Mesenchymal stem cell (in vitro differentiated cells and primary cell): ENCODE measurements at regions not wholly inside any gene's neighbourhood (a gene's known extent, or its start where the extent isn't known, plus 50 kb on each side); places are given as distances from the start of the nearest gene placed in this dataset.
A peak's percentile ranks its signal among the peaks of the same experiment; 100 is the strongest.

ENCODE experiments used
- DNase-seq: peaks from one replicate; pipeline ENCODE4 v3.0.0-alpha.2; 2013
- H2AFZ ChIP-seq: one replicate; pipeline ENCODE4 v1.6.1; 2013; ENCODE audit warnings: low read depth, mild to moderate bottlenecking, control low read depth, inconsistent platforms, low read length, moderate library complexity
- H2AK5ac ChIP-seq: 2 replicates; pipeline ENCODE4 v1.6.1; 2013; ENCODE audit warnings: low read length, moderate library complexity, mild to moderate bottlenecking, inconsistent platforms; ENCODE audit not compliant: severe bottlenecking
- H2BK120ac ChIP-seq: one replicate; pipeline ENCODE4 v1.6.1; 2013; ENCODE audit warnings: low read depth, mild to moderate bottlenecking, inconsistent platforms, low read length, moderate library complexity
- H2BK12ac ChIP-seq, 2 experiments: one replicate each; pipeline ENCODE4 v1.6.1; 2013; ENCODE audit warnings: inconsistent platforms in 2 of 2, low read length in 2 of 2, mild to moderate bottlenecking in 2 of 2, moderate library complexity in 2 of 2, control low read depth in 1 of 2
- H2BK15ac ChIP-seq: one replicate; pipeline ENCODE4 v1.6.1; 2013; ENCODE audit warnings: mild to moderate bottlenecking, low read depth, inconsistent platforms; ENCODE audit not compliant: poor library complexity, severe bottlenecking
- H2BK5ac ChIP-seq: 2 replicates; pipeline ENCODE4 v1.6.1; 2013; ENCODE audit warnings: low read depth, mild to moderate bottlenecking, low read length, control low read depth, inconsistent platforms; ENCODE audit not compliant: poor library complexity, severe bottlenecking
- H3K14ac ChIP-seq, 2 experiments: one replicate each; pipeline ENCODE4 v1.6.1; 2013; ENCODE audit warnings: inconsistent platforms in 2 of 2, low read length in 2 of 2, control low read depth in 1 of 2, mild to moderate bottlenecking in 1 of 2, moderate library complexity in 1 of 2
- H3K18ac ChIP-seq, 2 experiments: one replicate each; pipeline ENCODE4 v1.6.1; 2013; ENCODE audit warnings: inconsistent platforms in 2 of 2, low read length in 2 of 2, control low read depth in 1 of 2, low read depth in 1 of 2, mild to moderate bottlenecking in 1 of 2
- H3K23ac ChIP-seq, 2 experiments: one replicate each; pipeline ENCODE4 v1.6.1; 2013; ENCODE audit warnings: inconsistent platforms in 2 of 2, low read length in 2 of 2, mild to moderate bottlenecking in 2 of 2, moderate library complexity in 2 of 2, control low read depth in 1 of 2
- H3K27ac ChIP-seq: 2 replicates; pipeline ENCODE4 v1.5.1; 2013; ENCODE audit warnings: mild to moderate bottlenecking, moderate library complexity, low read length, control low read depth, inconsistent platforms; ENCODE audit not compliant: poor library complexity, severe bottlenecking
- H3K27me3 ChIP-seq, 2 experiments: 2 replicates each; pipeline versions ENCODE4 v1.6.1 to v1.7.0; 2013; ENCODE audit warnings: low read length in 2 of 2, mild to moderate bottlenecking in 2 of 2, moderate library complexity in 2 of 2, control low read depth in 1 of 2, inconsistent platforms in 1 of 2; ENCODE audit not compliant: control insufficient read depth in 1 of 2, insufficient read depth in 1 of 2
- H3K36me3 ChIP-seq, 2 experiments: 2 replicates each; pipeline versions ENCODE4 v1.6.1 to v1.7.0; 2013; ENCODE audit warnings: low read length in 2 of 2, control low read depth in 1 of 2, inconsistent platforms in 1 of 2, low read depth in 1 of 2, mild to moderate bottlenecking in 1 of 2; ENCODE audit not compliant: insufficient read depth in 2 of 2, control insufficient read depth in 1 of 2
- H3K4ac ChIP-seq, 2 experiments: one replicate each; pipeline ENCODE4 v1.6.1; 2013; ENCODE audit warnings: inconsistent platforms in 2 of 2, low read length in 2 of 2, mild to moderate bottlenecking in 2 of 2, moderate library complexity in 2 of 2, control low read depth in 1 of 2, low read depth in 1 of 2
- H3K4me1 ChIP-seq: 2 replicates; pipeline ENCODE4 v1.6.1; 2013; ENCODE audit warnings: low read depth, low read length, control low read depth; ENCODE audit not compliant: control insufficient read depth, insufficient read depth
- H3K4me2 ChIP-seq: 2 replicates; pipeline ENCODE4 v1.6.1; 2013; ENCODE audit warnings: low read length, mild to moderate bottlenecking, inconsistent platforms; ENCODE audit not compliant: poor library complexity, severe bottlenecking
- H3K4me3 ChIP-seq, 2 experiments: 2 replicates each; pipeline versions ENCODE4 v1.5.1 to v1.7.0; 2013; ENCODE audit warnings: low read length in 2 of 2, mild to moderate bottlenecking in 2 of 2, control low read depth in 1 of 2, low read depth in 1 of 2; ENCODE audit not compliant: insufficient read depth in 1 of 2
- H3K79me1 ChIP-seq: replicated peaks from 2 replicates; pipeline ENCODE4 v1.6.1; 2013; ENCODE audit warnings: mild to moderate bottlenecking, control low read depth, low read length, inconsistent platforms; ENCODE audit not compliant: poor library complexity, severe bottlenecking
- H3K9ac ChIP-seq: 2 replicates; pipeline ENCODE4 v1.7.0; 2013; ENCODE audit warnings: mild to moderate bottlenecking, low read length, moderate library complexity
- H3K9me3 ChIP-seq: 2 replicates; pipeline ENCODE4 v1.7.0; 2013; ENCODE audit warnings: mild to moderate bottlenecking, low read length; ENCODE audit not compliant: control insufficient read depth
- H4K8ac ChIP-seq: one replicate; pipeline ENCODE4 v1.6.1; 2013; ENCODE audit warnings: inconsistent platforms, mild to moderate bottlenecking, low read length, moderate library complexity
- H4K91ac ChIP-seq: one replicate; pipeline ENCODE4 v1.6.1; 2013; ENCODE audit warnings: mild to moderate bottlenecking, low read length, inconsistent platforms
- WGBS: methylation state at CpG from one replicate; pipeline ENCODE4 v1.1.7; 2013; ENCODE audit warnings: mixed read lengths; 5-methylcytosine and 5-hydroxymethylcytosine counted together

- no peak overlapping the region for H3K14ac ChIP-seq
- no peaks in the 10 kb centered on the region for H3K79me1 ChIP-seq
- H3K4ac ChIP-seq: no peak overlapping the region
- no peak overlapping the region for H2AFZ ChIP-seq
- H3K4me3 ChIP-seq: no peak overlapping the region
- no peak overlapping the region for H3K23ac ChIP-seq
- no peak overlapping the region for H4K8ac ChIP-seq
- no peak overlapping the region for H3K9ac ChIP-seq
- no peak for DNase-seq
- no peak overlapping the region for H3K4me2 ChIP-seq
- H4K91ac ChIP-seq: no peak overlapping the region
- no peak overlapping the region for H2BK5ac ChIP-seq
- H3K27me3 ChIP-seq: no peaks in the 10 kb centered on the region
- no peak overlapping the region for H2BK12ac ChIP-seq
- no peak overlapping the region for H2BK15ac ChIP-seq
- no peak overlapping the region for H2BK120ac ChIP-seq
- no peaks in the 10 kb centered on the region for H3K4me1 ChIP-seq
- H3K18ac ChIP-seq: no peak overlapping the region
- H3K27ac ChIP-seq: no peak overlapping the region
- no peaks in the 10 kb centered on the region for H3K36me3 ChIP-seq
- no CpG with 5 or more reads among the region's 2 CpGs for WGBS
- H2AK5ac ChIP-seq: no peak overlapping the region
- peaks cover 4% of the 10 kb centered on the region for H3K9me3 ChIP-seq
Measured at GRCh38 chr13:86201477-86201876, 402.3 kb upstream of the SLITRK6 start.

GRCh38 chr13:86193281-86193680 lies 394.1 kb upstream of the SLITRK6 start:
- Histone ChIP-seq H3K9ac (no peak overlapping the region), H3K27me3 (no peaks in the 10 kb centered on the region), H3K14ac (no peak overlapping the region), H3K4me2 (no peak overlapping the region), H3K4me1 (no peaks in the 10 kb centered on the region), H3K79me1 (no peaks in the 10 kb centered on the region), H3K36me3 (no peaks in the 10 kb centered on the region), H2BK15ac (no peak overlapping the region), H3K18ac (no peak overlapping the region), H2BK12ac (no peak overlapping the region), H2BK120ac (no peak overlapping the region), H2BK5ac (no peak overlapping the region), H2AK5ac (no peak overlapping the region), H3K4ac (no peak overlapping the region), H3K9me3 (peaks cover 14% of the 10 kb centered on the region), H4K8ac (no peak overlapping the region), H3K27ac (no peak overlapping the region), H3K4me3 (no peak overlapping the region), H3K23ac (no peak overlapping the region), H2AFZ (no peak overlapping the region), H4K91ac (no peak overlapping the region)
- WGBS: 11% methylated on average over 1 of the region's 1 CpG
- no peak for DNase-seq

GRCh38 chr13:86188170-86188569 lies 389.0 kb upstream of the SLITRK6 start:
- H4K91ac ChIP-seq: no peak overlapping the region
- H2BK12ac ChIP-seq: no peak overlapping the region
- H3K4me1 ChIP-seq: no peaks in the 10 kb centered on the region
- DNase-seq: no peak
- H3K4me3 ChIP-seq: no peak overlapping the region
- no peak overlapping the region for H3K27ac ChIP-seq
- H3K36me3 ChIP-seq: no peaks in the 10 kb centered on the region
- no peak overlapping the region for H2AK5ac ChIP-seq
- H2BK120ac ChIP-seq: no peak overlapping the region
- no peak overlapping the region for H3K23ac ChIP-seq
- H3K27me3 ChIP-seq: no peaks in the 10 kb centered on the region
- H3K9me3 ChIP-seq: peaks cover 10% of the 10 kb centered on the region
- no peak overlapping the region for H3K4ac ChIP-seq
- H2AFZ ChIP-seq: no peak overlapping the region
- WGBS: 87% methylated on average over 4 of the region's 4 CpGs
- H2BK15ac ChIP-seq: no peak overlapping the region
- H3K18ac ChIP-seq: no peak overlapping the region
- no peak overlapping the region for H3K9ac ChIP-seq
- H3K14ac ChIP-seq: no peak overlapping the region
- no peak overlapping the region for H4K8ac ChIP-seq
- H3K4me2 ChIP-seq: no peak overlapping the region
- no peaks in the 10 kb centered on the region for H3K79me1 ChIP-seq
- no peak overlapping the region for H2BK5ac ChIP-seq

GRCh38 chr13:86185636-86186035 lies 386.4 kb upstream of the SLITRK6 start:
- no peak for DNase-seq

More at GRCh38 chr13:86185636-86186035, 386.4 kb upstream of the SLITRK6 start:
- Histone ChIP-seq H3K14ac (no peak overlapping the region), H4K91ac (no peak overlapping the region), H3K4me2 (no peak overlapping the region), H3K9me3 (peaks cover 20% of the 10 kb centered on the region), H2BK120ac (no peak overlapping the region), H2BK12ac (no peak overlapping the region), H3K79me1 (no peaks in the 10 kb centered on the region), H3K27me3 (no peaks in the 10 kb centered on the region), H2BK15ac (no peak overlapping the region), H3K4me3 (peak overlapping the region in 1 of 2 experiments; percentile 27), H4K8ac (no peak overlapping the region), H3K27ac (no peak overlapping the region), H2AFZ (no peak overlapping the region), H3K23ac (no peak overlapping the region), H3K4ac (no peak overlapping the region), H3K36me3 (no peaks in the 10 kb centered on the region), H2BK5ac (no peak overlapping the region), H3K18ac (no peak overlapping the region), H3K9ac (no peak overlapping the region), H2AK5ac (no peak overlapping the region), H3K4me1 (no peaks in the 10 kb centered on the region)
- 88% methylated on average over 4 of the region's 5 CpGs for WGBS
